A204.1 (cell line): ENCODE measurements at regions not wholly inside any gene's neighbourhood (a gene's known extent, or its start where the extent isn't known, plus 50 kb on each side); places are given as distances from the start of the nearest gene placed in this dataset.
"Not testable (repeated sequence)": the region's sequence is repeated elsewhere in the genome, so short reads cannot be mapped to it uniquely, and the experiment has no call there.

Experiments
- FAIRE-seq: peaks from 2 replicates; lab custom pipeline; 2012; peaks lifted over from hg19 to GRCh38; lab: Jason Lieb, UNC

DNA sequence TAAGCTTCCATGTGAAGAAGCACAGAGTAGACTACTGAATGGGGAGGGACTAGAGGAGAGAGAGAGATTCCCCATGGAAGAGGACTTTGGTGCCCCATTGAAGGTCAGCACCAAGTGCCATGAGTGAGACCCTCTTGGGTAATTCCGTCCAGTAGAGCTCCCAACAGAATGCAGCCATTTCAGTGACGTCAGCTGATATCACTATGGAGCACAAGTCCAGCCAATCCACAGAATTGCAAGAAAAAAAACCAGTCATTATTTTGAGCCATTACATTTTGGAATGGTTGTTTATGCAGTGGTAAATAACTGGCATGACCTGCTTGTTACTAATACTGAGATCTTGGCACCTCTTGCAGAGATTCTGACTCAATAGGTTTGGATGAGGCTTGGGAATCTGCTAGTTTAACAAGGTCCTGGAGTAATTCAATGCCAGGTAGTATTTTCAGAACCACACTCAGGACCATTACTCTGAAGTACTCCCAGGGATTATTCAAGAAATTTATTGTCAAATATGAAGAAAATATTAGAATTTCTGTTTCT is 52.6 kb upstream of the SP8 start:
- no peak for FAIRE-seq

DNA sequence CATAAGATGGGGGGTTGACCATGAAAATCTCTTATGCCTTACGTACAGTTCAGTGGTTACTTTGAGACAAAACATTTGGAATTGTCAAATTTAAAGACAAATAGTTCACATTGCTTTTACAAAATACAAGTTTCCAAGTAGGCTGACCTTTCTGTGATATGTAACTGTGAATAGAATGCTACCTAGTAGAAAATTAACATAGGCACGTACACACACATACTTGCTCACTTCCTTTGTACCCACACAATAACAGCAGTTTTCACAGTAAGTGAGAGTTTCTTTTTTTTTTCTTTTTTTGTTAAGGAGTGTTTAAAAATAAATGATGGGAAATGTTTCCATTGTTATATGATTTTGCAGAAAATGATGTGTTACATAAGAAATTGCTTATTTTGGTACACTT is 53.3 kb upstream of the SP8 start:
- no peak for FAIRE-seq

DNA sequence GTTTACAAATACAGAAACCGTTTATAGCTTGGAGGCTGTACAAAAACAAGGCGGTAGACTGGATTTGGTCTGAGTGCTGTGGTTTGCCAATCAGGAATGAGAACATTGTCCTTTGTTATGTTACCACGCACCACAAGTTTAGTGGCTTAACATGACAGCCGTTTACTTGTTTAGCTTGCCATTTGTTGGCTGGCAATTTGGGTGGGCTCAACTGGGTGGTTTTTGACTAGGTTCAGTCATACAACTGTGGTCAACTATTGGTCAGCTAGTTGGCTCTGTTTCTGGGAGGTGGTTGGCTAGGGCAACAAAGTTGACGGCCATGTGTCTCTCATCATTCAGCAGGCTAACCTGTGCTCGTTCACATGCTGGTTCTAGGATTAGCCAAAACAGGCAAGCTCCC is 60.1 kb upstream of the SP8 start:
- FAIRE-seq = no peak

GRCh38 chr7:20858951-20859350 is 72.3 kb upstream of the SP8 start:
- no peak for FAIRE-seq

DNA sequence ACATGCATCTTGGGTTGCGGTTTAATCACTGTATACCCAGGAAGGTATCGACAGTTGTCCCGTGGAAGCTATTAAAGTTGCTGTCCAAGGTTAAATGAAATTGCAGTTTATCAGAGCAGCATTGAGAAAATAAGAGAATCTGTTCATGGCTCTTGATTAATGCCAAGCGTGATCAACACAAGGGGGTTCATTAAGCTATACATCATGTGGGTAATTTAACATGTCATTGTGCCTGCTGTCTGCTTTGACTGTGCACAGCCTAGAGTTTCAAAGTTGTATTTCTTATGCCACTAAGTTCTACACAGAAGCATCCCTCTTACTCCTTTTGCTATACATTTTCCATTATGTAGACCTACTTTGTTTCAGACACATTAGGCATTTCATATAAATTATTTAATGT is 74.8 kb upstream of the SP8 start:
- no peak for FAIRE-seq

DNA sequence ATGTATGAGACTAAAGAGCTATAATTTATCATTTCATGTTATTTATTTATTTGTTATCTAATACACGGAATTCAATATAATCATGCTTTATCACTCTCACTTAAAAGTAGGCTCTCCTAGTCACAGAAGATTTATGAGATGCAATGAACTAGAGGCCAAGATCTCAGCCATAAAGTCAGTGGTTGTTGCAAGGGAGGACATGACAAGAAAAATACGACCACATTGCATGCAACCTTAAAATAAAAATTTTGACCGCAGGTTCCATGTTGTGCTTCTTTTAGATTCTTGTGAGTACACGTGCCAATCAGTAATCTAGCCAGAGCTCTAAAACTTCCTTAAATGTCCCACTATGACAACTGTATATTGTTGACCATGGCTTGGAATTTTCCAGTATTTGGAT is 75.9 kb upstream of the SP8 start:
- FAIRE-seq = no peak

GRCh38 chr7:20864221-20864620 is 77.5 kb upstream of the SP8 start:
- FAIRE-seq = no peak

DNA sequence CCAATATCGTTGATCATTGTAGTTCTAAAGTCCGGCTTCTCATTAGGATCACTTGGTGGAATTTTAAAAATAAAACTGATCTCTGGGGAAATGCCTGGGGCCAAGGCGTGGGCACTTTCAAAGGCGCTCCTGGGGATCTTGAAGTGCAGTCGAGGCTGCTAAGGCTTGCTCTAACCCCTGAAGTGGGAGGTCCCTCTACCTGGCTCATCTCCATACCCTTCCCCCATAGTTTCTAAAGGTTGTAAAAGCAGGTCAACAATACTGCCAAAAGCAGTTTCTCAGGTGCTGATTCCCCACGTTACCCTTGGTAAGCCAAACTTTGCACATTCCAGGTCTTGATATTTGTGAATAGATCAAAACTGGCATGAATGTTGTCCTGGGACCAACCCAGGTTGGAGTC is 79.0 kb upstream of the SP8 start:
- FAIRE-seq = no peak

DNA sequence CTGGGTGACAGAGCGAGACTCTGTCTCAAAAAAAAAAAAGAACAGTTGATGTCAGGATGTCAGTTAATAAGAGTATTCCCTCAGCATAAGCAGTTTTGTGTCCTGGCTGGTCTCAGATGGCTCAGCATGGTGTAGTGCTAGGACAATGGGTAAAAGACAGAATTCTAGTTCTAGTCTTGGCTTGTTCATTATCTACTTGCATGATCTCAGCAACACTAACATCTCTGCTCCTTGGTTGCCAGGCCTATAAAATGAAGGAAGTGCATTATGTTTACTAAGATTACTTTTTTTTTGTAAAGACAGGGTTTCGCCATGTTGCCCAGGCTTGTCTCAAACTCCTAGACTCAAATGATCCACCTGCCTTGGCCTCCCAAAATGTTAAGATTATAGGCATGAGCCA is 84.3 kb upstream of the SP8 start:
- no peak for FAIRE-seq

DNA sequence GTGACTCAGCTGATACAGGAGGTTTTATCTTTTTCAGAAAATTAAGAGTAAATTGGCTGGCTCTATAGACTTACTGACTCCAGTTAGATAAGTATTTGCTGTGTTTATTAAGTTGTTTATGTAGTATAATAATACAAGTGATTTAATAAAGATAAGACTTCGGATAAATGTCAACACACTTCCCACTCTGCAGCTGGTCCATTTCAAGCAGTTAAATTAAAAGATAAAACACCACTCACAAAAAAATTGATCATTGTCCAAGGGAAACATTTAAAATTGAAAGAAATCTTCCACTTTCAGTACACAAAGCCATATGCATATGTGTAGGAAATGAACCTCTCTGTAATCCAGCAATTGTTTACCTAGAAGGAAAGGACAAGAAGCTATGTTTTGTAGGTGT is 106.1 kb upstream of the SP8 start:
- FAIRE-seq = no peak

DNA sequence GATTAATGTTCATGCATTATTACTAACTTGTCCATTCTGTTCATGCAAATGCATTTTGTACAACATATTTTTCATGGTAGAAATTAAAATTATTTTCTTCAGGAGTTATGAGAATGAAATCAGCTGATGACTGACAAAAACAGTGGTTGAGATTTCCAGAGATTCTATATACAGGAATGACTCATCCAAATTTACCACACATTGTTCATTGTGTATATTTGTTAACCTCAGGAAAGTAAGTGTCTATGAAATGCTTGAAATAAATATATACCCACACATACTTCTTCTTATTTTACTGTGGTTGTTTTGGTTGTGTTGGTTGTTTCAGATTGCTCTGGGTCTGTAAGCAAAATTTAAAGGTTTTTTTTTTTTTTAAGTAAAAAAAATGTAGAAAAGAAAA is 108.1 kb upstream of the SP8 start:
- FAIRE-seq = no peak

GRCh38 chr7:20895563-20895962 is 108.9 kb upstream of the SP8 start:
- no peak for FAIRE-seq

- no peak for FAIRE-seq
Measured at GRCh38 chr7:20896996-20897395, 110.3 kb upstream of the SP8 start.

GRCh38 chr7:20906801-20907453 is 120.2 kb upstream of the SP8 start:
- no peak for FAIRE-seq

DNA sequence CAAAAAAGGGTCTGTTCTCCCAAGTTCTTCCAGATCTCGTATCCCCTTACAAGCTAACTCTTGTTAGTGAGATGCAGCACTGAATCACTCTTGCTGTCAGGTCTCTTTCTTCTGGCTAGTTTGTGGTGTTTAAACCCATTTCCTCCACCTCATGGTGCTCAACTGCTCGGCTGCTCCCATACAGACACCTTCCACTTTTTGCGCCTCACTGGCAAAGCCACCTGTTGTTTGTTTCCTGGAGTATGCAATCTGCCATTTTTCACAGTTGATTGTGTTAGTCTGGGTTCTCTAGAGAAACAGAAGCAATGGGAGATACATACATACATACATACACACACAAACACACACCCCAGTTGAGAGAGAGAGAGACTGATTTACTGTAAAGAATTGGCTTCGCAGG is 124.4 kb upstream of the SP8 start:
- no peak for FAIRE-seq

DNA sequence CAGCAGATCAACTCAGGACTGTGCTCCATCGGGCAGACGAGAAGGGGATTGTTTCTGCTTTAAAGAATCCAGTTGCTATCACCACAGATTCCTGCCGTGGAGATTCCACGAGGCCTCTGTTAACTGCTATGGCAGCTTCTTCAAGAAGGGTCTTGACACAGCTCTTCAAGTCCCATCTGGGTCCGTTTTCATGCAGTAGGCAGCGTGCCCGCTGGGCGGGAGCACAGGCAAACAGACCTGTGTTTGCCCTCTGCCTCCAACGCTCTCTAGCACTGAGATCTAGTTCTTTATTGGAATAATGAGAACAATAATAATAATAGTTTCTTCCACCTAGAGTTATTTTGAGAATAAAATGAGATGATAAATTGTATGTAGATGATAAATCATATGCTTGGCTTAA is 127.2 kb upstream of the SP8 start:
- FAIRE-seq = no peak

DNA sequence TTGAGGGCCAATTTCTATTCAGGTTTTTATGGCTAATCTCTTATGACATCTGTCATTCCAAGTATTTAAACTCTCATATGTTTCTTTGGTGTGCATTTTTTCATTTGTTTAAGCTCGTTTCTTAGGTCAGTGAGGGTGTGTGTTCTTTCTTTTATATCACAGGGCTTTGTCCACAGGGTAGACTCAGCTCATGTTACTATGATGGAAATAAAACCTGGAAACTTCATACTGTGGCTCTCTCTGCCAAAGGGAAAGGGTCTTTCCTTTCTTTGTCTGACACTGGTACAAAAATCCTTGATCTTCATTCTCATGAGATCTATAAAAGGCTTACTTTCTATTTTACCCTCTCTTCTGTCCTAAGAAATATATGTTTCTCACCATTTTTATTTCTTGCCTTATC is 129.6 kb upstream of the SP8 start:
- FAIRE-seq = no peak

GRCh38 chr7:20917603-20918002 is 130.9 kb upstream of the SP8 start:
- no peak for FAIRE-seq

- no peak for FAIRE-seq
Measured at GRCh38 chr7:20918156-20918555, 131.5 kb upstream of the SP8 start.

DNA sequence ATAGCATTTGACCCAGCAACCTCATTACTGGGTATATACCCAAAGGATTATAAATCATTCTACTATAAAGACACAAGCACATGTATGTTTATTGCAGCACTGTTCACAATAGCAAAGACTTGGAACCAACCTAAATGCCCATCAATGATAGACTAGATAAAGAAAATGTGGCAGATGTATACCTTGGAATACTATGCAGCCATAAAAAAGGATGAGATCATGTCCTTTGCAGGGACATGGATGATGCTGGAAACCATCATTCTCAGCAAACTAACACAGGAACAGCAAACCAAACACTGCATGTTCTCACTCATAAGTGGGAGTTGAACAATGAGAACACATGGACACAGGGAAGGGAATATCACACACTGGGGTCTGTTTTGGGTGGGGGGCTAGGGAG is 140.5 kb upstream of the SP8 start:
- not testable (repeated sequence) for FAIRE-seq

GRCh38 chr7:20927976-20928375 is 141.3 kb upstream of the SP8 start:
- FAIRE-seq = no peak

GRCh38 chr7:20929199-20929598 is 142.5 kb upstream of the SP8 start:
- no peak for FAIRE-seq

GRCh38 chr7:20931739-20932138 is 145.1 kb upstream of the SP8 start:
- FAIRE-seq = no peak

- FAIRE-seq = no peak
Measured at GRCh38 chr7:20932785-20933527, 146.3 kb upstream of the SP8 start.
